HS-27A (cell line): ENCODE measurements at regions not wholly inside any gene's neighbourhood (a gene's known extent, or its start where the extent isn't known, plus 50 kb on each side); places are given as distances from the start of the nearest gene placed in this dataset.

Source experiments
- DNase-seq: peaks from one replicate; pipeline ENCODE4 v3.0.0-alpha.2; 2012; ENCODE audit warnings: low read depth, missing footprints

- no peak for DNase-seq
Measured at GRCh38 chr1:163745204-163745603, 423.4 kb downstream of the NUF2 start.

GRCh38 chr1:163747261-163747660, 425.5 kb downstream of the NUF2 start:
- no peak for DNase-seq

GRCh38 chr1:163747855-163748254, 426.1 kb downstream of the NUF2 start:
- no peak for DNase-seq

GRCh38 chr1:163758977-163759670, 437.4 kb downstream of the NUF2 start:
- DNase-seq, result no peak

- no peak for DNase-seq
Measured at GRCh38 chr1:163761898-163762297, 440.1 kb downstream of the NUF2 start.

GRCh38 chr1:163766257-163766918, 444.6 kb downstream of the NUF2 start:
- DNase-seq, result no peak

- DNase-seq, result no peak
Measured at GRCh38 chr1:163768576-163768975, 446.8 kb downstream of the NUF2 start.

GRCh38 chr1:163770265-163770664, 448.5 kb downstream of the NUF2 start:
- no peak for DNase-seq

- no peak for DNase-seq
Measured at GRCh38 chr1:163771637-163772036, 449.9 kb downstream of the NUF2 start.

- DNase-seq, result no peak
Measured at GRCh38 chr1:163772246-163772645, 450.5 kb downstream of the NUF2 start.

- DNase-seq, result no peak
Measured at GRCh38 chr1:163773396-163773795, 451.6 kb downstream of the NUF2 start.

- DNase-seq, result no peak
Measured at GRCh38 chr1:163774401-163774945, 452.7 kb downstream of the NUF2 start.

GRCh38 chr1:163774978-163775620, 453.3 kb downstream of the NUF2 start:
- no peak for DNase-seq

- DNase-seq, result no peak
Measured at GRCh38 chr1:163777205-163777604, 455.5 kb downstream of the NUF2 start.

GRCh38 chr1:163781146-163781545, 459.4 kb downstream of the NUF2 start:
- no peak for DNase-seq

- DNase-seq, result no peak
Measured at GRCh38 chr1:163785868-163786405, 464.2 kb downstream of the NUF2 start.

- DNase-seq, result no peak
Measured at GRCh38 chr1:163789911-163790310, 468.2 kb downstream of the NUF2 start.

- no peak for DNase-seq
Measured at GRCh38 chr1:163794551-163794950, 472.8 kb downstream of the NUF2 start.

- no peak for DNase-seq
Measured at GRCh38 chr1:163796394-163796821, 474.7 kb downstream of the NUF2 start.

GRCh38 chr1:163797816-163798215, 476.1 kb downstream of the NUF2 start:
- no peak for DNase-seq

GRCh38 chr1:163799190-163799805, 477.5 kb downstream of the NUF2 start:
- DNase-seq, result no peak

GRCh38 chr1:163807331-163808049, 485.7 kb downstream of the NUF2 start:
- DNase-seq, result no peak
